K562 (cell line): ENCODE measurements at regions not wholly inside any gene's neighbourhood (a gene's known extent, or its start where the extent isn't known, plus 50 kb on each side); places are given as distances from the start of the nearest gene placed in this dataset.

ENCODE experiments used
- ATAC-seq: fragments of 200-7000 bp; cut with Tn5 transposase; 3 replicates; pipeline ENCODE4 v1.9.1; 2020; ENCODE audit warnings: moderate library complexity
- BruUV-seq: library from RNA; stranded (reverse); fragments of 400-500 nt; replicated peaks from 2 replicates; lab custom pipeline; 2021; lab: Mats Ljungman, UMichigan
- CTCF ChIA-PET: fragments of 300-600 bp; formaldehyde crosslinking; extraction: SDS; loops from one replicate; lab custom pipeline; 2021; ENCODE audit warnings: low intra/inter-chr PET ratio; lab: Yijun Ruan, JAX
- POLR2A ChIA-PET: fragments of 300-600, 350-650 bp; sonication (Branson Sonifier 250); formaldehyde crosslinking; extraction: SDS; loops from one replicate; lab custom pipeline; 2021; ENCODE audit warnings: antibody characterized with exemption, inconsistent platforms; lab: Yijun Ruan, JAX
- DNase-seq, 4 experiments: peaks; one replicate each; pipeline versions ENCODE4 v3.0.0 to v3.0.0-alpha.2; 2011 to 2018; ENCODE audit warnings: low spot score in 3 of 4, mixed read lengths in 3 of 4; ENCODE audit errors: extremely low read depth in 1 of 4
- FAIRE-seq: peaks from 2 replicates; lab custom pipeline; 2011; peaks lifted over from hg19 to GRCh38; lab: Jason Lieb, UNC
- H2AFZ ChIP-seq: 2 replicates; pipeline ENCODE4 v1.6.0; 2011; ENCODE audit warnings: low read depth, low read length, control low read depth, inconsistent platforms
- H3K27ac ChIP-seq: fragments of 200-600 bp; 3 replicates; pipeline ENCODE4 v1.8.0; 2011; ENCODE audit warnings: low read depth, mild to moderate bottlenecking, control low read depth, inconsistent platforms, low read length, moderate library complexity, mixed read lengths; ENCODE audit errors: extremely low read depth
- H3K27me3 ChIP-seq, 2 experiments: fragments of 300-600 bp in 1 of 2; 2 replicates in 1 of 2; 3 replicates in 1 of 2; pipeline versions ENCODE4 v1.6.0 to v1.8.0; 2011; ENCODE audit warnings: inconsistent platforms in 2 of 2, low read length in 2 of 2, mild to moderate bottlenecking in 1 of 2, mixed read lengths in 1 of 2, moderate library complexity in 1 of 2; ENCODE audit not compliant: control insufficient read depth in 2 of 2, insufficient read depth in 2 of 2
- H3K36me3 ChIP-seq: fragments of 300-600 bp; 3 replicates; pipeline ENCODE4 v1.8.0; 2011; ENCODE audit warnings: mild to moderate bottlenecking, low read length, inconsistent platforms; ENCODE audit not compliant: control insufficient read depth, insufficient read depth
- H3K4me1 ChIP-seq, 2 experiments: fragments of 200-600 bp in 1 of 2; replicated peaks in 1 of 2; 2 replicates in 1 of 2; 3 replicates in 1 of 2; pipeline versions ENCODE4 v1.5.1 to v1.8.0; 2011; ENCODE audit warnings: inconsistent platforms in 2 of 2, low read length in 2 of 2, mild to moderate bottlenecking in 1 of 2, mixed read lengths in 1 of 2, moderate library complexity in 1 of 2; ENCODE audit not compliant: control insufficient read depth in 2 of 2, insufficient read depth in 2 of 2
- H3K4me2 ChIP-seq: 2 replicates; pipeline ENCODE4 v1.6.1; 2011; ENCODE audit warnings: low read length, control low read depth, inconsistent platforms, mixed read lengths; ENCODE audit not compliant: insufficient read depth
- H3K4me3 ChIP-seq: fragments of 200-600 bp; sonication (generic), shearing (Covaris generic); 2 replicates; pipeline ENCODE4 v1.5.1; 2016; ENCODE audit warnings: control low read depth, inconsistent platforms
- H3K79me2 ChIP-seq: fragments of 200-600 bp; 3 replicates; pipeline ENCODE4 v1.8.0; 2011; ENCODE audit warnings: low read length, inconsistent platforms; ENCODE audit not compliant: control insufficient read depth, insufficient read depth
- H3K9ac ChIP-seq, 2 experiments: 2 replicates each; pipeline versions ENCODE4 v1.6.0 to v1.6.1; 2011; ENCODE audit warnings: low read depth in 2 of 2, low read length in 2 of 2, control low read depth in 1 of 2, inconsistent platforms in 1 of 2, mild to moderate bottlenecking in 1 of 2, mixed read lengths in 1 of 2; ENCODE audit not compliant: insufficient read depth in 1 of 2
- H3K9me1 ChIP-seq: one replicate; pipeline ENCODE4 v1.6.0; 2011; ENCODE audit warnings: inconsistent platforms, mild to moderate bottlenecking, low read length, moderate library complexity; ENCODE audit not compliant: control insufficient read depth, insufficient read depth
- H3K9me3 ChIP-seq: replicated peaks from 2 replicates; pipeline ENCODE4 v1.5.1; 2011; ENCODE audit warnings: low read depth, low read length, inconsistent platforms; ENCODE audit not compliant: control insufficient read depth, insufficient read depth
- H4K20me1 ChIP-seq: replicated peaks from 2 replicates; pipeline ENCODE4 v1.6.1; 2011; ENCODE audit warnings: low read length, inconsistent platforms, mixed read lengths; ENCODE audit not compliant: control insufficient read depth, insufficient read depth
- ARID3A ChIP-seq: IDR thresholded peaks from 2 replicates; pipeline ENCODE4 v1.6.1; 2012; ENCODE audit warnings: low read depth, low read length, improper control_type of control experiment, borderline replicate concordance
- CEBPG ChIP-seq, 3 experiments: fragments of 200-800 bp in 1 of 3; sonication (Bioruptor generic) in 1 of 3; sonication (generic) in 1 of 3; formaldehyde crosslinking in 1 of 3; IDR thresholded peaks in 2 of 3; conservative IDR thresholded peaks in 1 of 3; 2 replicates each; pipeline versions ENCODE4 v1.6.1 to v1.8.0; 2016 to 2022; ENCODE audit warnings: missing compliant biosample characterization in 2 of 3, missing genetic modification characterization in 2 of 3, mild to moderate bottlenecking in 1 of 3, missing genetic modification reagents in 1 of 3
- EGR1 ChIP-seq: fragments of 450-650 bp; conservative IDR thresholded peaks from 2 replicates; pipeline ENCODE4 v1.6.1; 2017; ENCODE audit warnings: mild to moderate bottlenecking
- HNRNPK ChIP-seq: fragments of 200-400 bp; formaldehyde crosslinking; IDR thresholded peaks from one replicate; pipeline ENCODE4 v1.6.1; 2018; ENCODE audit warnings: mild to moderate bottlenecking, low read depth, low read length; ENCODE audit not compliant: poor library complexity, severe bottlenecking
- NONO ChIP-seq, 2 experiments: fragments of 200-400 bp in 1 of 2; fragments of 450-650 bp in 1 of 2; formaldehyde crosslinking in 1 of 2; IDR thresholded peaks; 2 replicates each; pipeline ENCODE4 v1.6.1; 2017; ENCODE audit warnings: low read depth in 2 of 2, mild to moderate bottlenecking in 2 of 2, moderate library complexity in 2 of 2, low read length in 1 of 2
- UBTF ChIP-seq, 2 experiments: IDR thresholded peaks; 2 replicates each; pipeline ENCODE4 v1.6.1; 2012; ENCODE audit warnings: improper control_type of control experiment in 2 of 2, low read depth in 2 of 2, low read length in 2 of 2, borderline replicate concordance in 1 of 2
- WGBS: fragments of 100-300 bp; shearing (Covaris generic); methylation state at CpG from one replicate; pipeline ENCODE4 v1.1.6; 2016; ENCODE audit warnings: low coverage, mixed read lengths; ENCODE audit not compliant: insufficient coverage; ENCODE audit errors: missing lambda C conversion rate; 5-methylcytosine and 5-hydroxymethylcytosine counted together
- in situ Hi-C: fragments of 300-500 bp; cut with MboI; formaldehyde crosslinking; loops from 4 replicates; pipeline ENCODE4 v1.15.0; 2018; ENCODE audit warnings: inconsistent platforms, mixed read lengths
- intact Hi-C: fragments of 100-400 bp; cut with micrococcal nuclease; formaldehyde crosslinking; loops from 2 replicates; pipeline ENCODE4 v1.14.2; 2022
- TF ChIP-seq, protein P1 (sequence below): fragments of 450-650 bp; conservative IDR thresholded peaks from 2 replicates; pipeline ENCODE4 v1.6.1; 2016; ENCODE audit warnings: missing genetic modification characterization, low read depth, mild to moderate bottlenecking, control low read depth, missing compliant biosample characterization

GRCh38 chr19:32053376-32053775 is 292.0 kb upstream of the ZNF507 start (continued):
- TF ChIP-seq ARID3A, result no peak
- no peak for TF ChIP-seq EGR1

DNA sequence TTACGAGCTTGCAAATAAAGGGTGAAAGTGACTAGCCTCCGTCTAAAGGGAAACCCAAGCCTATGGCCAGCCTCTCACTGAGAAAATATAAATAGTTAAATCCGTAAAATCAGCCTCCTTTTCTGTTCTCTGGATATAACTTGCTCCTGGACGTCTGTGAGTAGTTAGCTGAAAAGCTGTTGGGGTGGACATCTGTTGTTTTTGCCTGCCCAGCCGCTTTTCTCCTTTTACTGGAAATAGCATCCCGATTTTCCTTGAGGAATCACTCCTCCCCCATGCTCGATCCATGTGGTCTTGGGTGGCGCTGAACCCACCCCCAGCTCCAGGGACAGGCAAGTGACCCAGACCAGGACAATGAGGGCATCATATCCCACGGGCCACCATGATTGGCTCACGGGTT is 291.5 kb upstream of the ZNF507 start:
- no peak overlapping the region for H3K27ac ChIP-seq
- BruUV-seq, result no TSS peak
- in situ Hi-C loops, result no loop called here
- H3K4me1 ChIP-seq, result no peaks in the 10 kb centered on the region
- H2AFZ ChIP-seq, result no peak overlapping the region
- no peaks in the 10 kb centered on the region for H3K9me1 ChIP-seq
- no peak overlapping the region for H3K4me3 ChIP-seq
- H3K36me3 ChIP-seq, result no peaks in the 10 kb centered on the region
- no peaks in the 10 kb centered on the region for H3K79me2 ChIP-seq
- no peak overlapping the region for H3K9ac ChIP-seq
- no peak overlapping the region for H3K4me2 ChIP-seq
- FAIRE-seq, result no peak
- WGBS, result 0% methylated on average over 9 of the region's 10 CpGs
- no peaks in the 10 kb centered on the region; the same call in 1 of the 2 replicates for H4K20me1 ChIP-seq
- CTCF ChIA-PET, result no interaction called here
- no peaks in the 10 kb centered on the region; a peak in 1 of 5 replicates for H3K27me3 ChIP-seq
- H3K9me3 ChIP-seq, result no peaks in the 10 kb centered on the region
- TF ChIP-seq UBTF (IDR thresholded peaks at IDR 0.05; ENCODE audit: borderline replicate concordance in 1 of 2, low read depth in 2 of 2, low read length in 2 of 2) (no peak), NONO (IDR thresholded peaks at IDR 0.05; ENCODE audit: low read depth in 2 of 2, low read length in 1 of 2) (no peak), CEBPG (CRISPR knock-in tag; IDR thresholded peaks at IDR 0.05) (no peak), CEBPG (tag; conservative IDR thresholded peaks at IDR 0.05 in 1 of 2, IDR thresholded peaks at IDR 0.05 in 1 of 2) (no peak), HNRNPK (no peak)
- TF ChIP-seq, protein P1, sequence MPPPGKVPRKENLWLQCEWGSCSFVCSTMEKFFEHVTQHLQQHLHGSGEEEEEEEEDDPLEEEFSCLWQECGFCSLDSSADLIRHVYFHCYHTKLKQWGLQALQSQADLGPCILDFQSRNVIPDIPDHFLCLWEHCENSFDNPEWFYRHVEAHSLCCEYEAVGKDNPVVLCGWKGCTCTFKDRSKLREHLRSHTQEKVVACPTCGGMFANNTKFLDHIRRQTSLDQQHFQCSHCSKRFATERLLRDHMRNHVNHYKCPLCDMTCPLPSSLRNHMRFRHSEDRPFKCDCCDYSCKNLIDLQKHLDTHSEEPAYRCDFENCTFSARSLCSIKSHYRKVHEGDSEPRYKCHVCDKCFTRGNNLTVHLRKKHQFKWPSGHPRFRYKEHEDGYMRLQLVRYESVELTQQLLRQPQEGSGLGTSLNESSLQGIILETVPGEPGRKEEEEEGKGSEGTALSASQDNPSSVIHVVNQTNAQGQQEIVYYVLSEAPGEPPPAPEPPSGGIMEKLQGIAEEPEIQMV (tag), result no peak
- TF ChIP-seq, all 486 proteins: peak for 0
- ATAC-seq (no peak), DNase-seq (no peak)
- intact Hi-C loops, result no loop called here
- POLR2A ChIA-PET, result interaction anchor here (0.6 kb wide), 3 partner anchors 7 to 458 kb away, joined by 3 read pairs; no protein-coding TSS in a partner anchor
